Esophagus (tissue), 2 donors: ENCODE measurements at regions not wholly inside any gene's neighbourhood (a gene's known extent, or its start where the extent isn't known, plus 50 kb on each side); places are given as distances from the start of the nearest gene placed in this dataset.
"Not testable (repeated sequence)": the region's sequence is repeated elsewhere in the genome, so short reads cannot be mapped to it uniquely, and the experiment has no call there.

Source experiments
- H3K27ac ChIP-seq, 2 donors: one replicate each; pipeline ENCODE4 v1.5.1; 2013; ENCODE audit warnings: low read depth in 2 of 2, mild to moderate bottlenecking in 2 of 2, inconsistent platforms in 1 of 2, low read length in 1 of 2, moderate library complexity in 1 of 2
- H3K27me3 ChIP-seq, 2 donors: one replicate each; pipeline ENCODE4 v1.6.1; 2013; ENCODE audit warnings: low read length in 2 of 2, control low read depth in 1 of 2, mild to moderate bottlenecking in 1 of 2; ENCODE audit not compliant: insufficient read depth in 2 of 2, control insufficient read depth in 1 of 2
- H3K36me3 ChIP-seq, 2 donors: one replicate each; pipeline ENCODE4 v1.6.1; 2013; ENCODE audit warnings: low read length in 1 of 2; ENCODE audit not compliant: control insufficient read depth in 2 of 2, insufficient read depth in 2 of 2
- H3K4me1 ChIP-seq, 2 donors: one replicate each; pipeline ENCODE4 v1.6.1; 2013; ENCODE audit warnings: low read length in 1 of 2; ENCODE audit not compliant: control insufficient read depth in 2 of 2, insufficient read depth in 2 of 2
- H3K4me3 ChIP-seq, 2 donors: one replicate each; pipeline ENCODE4 v1.5.1; 2013; ENCODE audit warnings: low read length in 2 of 2, mild to moderate bottlenecking in 2 of 2, low read depth in 1 of 2, moderate library complexity in 1 of 2
- H3K9me3 ChIP-seq, 2 donors: one replicate each; pipeline ENCODE4 v1.6.1; 2013; ENCODE audit warnings: mild to moderate bottlenecking in 2 of 2, low read depth in 1 of 2, low read length in 1 of 2, moderate library complexity in 1 of 2; ENCODE audit not compliant: control insufficient read depth in 2 of 2, insufficient read depth in 1 of 2
- WGBS, 2 donors: extraction: QIAGEN DNeasy Blood & Tissue Kit; methylation state at CpG; one replicate each; pipeline ENCODE4 v1.1.7; 2013; 5-methylcytosine and 5-hydroxymethylcytosine counted together
- donor health status: healthy with polysubstance abuse.
- donor health status: Bipolar disorder and iron deficiency.

DNA sequence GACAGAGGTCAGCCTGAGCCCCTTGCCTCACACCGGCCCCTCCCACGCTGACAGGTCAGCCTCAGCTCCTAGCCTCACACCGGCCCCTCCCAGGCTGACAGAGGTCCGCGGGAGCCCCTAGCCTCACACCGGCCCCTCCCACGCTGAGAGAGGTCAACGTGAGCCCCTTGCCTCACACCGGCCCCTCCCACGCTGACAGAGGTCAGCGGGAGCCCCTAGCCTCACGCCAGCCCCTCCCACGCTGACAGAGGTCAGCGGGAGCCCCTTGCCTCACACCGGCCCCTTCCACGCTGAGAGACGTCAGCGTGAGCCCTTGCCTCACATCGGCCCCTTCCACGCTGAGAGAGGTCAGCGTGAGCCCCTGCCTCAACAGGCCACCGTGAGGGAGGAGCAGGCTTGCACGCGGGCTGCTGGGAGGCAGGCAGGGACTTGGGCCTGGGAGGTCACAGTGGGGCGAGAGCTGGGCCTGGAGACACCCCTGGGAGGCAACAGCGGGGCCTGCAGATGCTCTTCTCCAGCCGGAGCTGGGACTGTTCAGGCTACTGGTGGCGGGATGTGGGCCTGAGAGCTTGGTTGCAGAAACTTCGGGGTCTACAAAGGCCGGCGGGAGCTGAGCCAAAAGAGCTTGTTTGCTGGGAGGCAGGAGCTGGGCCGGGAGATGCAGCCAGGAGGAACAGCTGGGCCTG lies 356.4 kb downstream of the ZNF37A start:
- H3K4me1 ChIP-seq, H3K27me3 ChIP-seq, H3K27ac ChIP-seq, H3K4me3 ChIP-seq, H3K9me3 ChIP-seq, H3K36me3 ChIP-seq: not testable (repeated sequence)
- 97 to 98% methylated on average over 32 of the region's 32 CpGs for WGBS, 2 donors

DNA sequence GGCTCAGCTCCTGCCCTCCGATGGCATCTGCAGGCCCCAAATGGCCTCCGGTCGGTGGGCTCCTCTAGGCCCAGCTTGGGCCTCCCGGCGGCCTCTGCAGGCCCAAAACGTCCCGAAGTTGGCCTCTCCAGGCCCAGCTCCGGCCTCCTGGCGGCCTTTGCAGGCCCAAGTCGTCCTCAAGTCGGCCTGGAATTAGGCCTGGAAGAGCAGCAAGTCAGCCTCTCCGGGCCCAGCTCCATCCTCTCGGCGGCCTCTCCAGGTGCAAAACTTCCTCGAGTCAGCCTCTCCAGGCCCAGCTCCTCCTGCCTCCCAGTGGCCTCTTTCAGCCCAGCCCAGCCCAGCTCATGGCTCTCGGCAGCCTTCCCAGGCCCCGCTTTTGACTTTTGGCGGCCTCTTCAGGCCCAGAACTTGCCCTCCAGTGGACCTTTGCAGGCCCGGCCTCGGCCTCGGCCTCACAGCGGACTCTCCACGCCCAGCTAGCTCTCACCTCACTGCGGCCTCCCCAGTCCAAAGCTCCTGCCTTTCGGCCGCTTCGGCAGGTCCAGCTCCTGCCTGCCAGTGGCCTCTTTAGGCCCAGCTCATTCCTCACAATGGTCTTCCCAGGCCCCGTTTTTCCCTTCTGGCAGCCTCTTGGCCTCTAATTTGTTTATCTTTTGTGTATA lies 357.3 kb downstream of the ZNF37A start:
- not testable (repeated sequence) for H3K27ac ChIP-seq, H3K4me1 ChIP-seq, H3K9me3 ChIP-seq, H3K27me3 ChIP-seq, H3K36me3 ChIP-seq, H3K4me3 ChIP-seq
- WGBS, 2 donors, result 95 to 98% methylated on average over 28 of the region's 28 CpGs
